T47D (cell line): ENCODE measurements at regions not wholly inside any gene's neighbourhood (a gene's known extent, or its start where the extent isn't known, plus 50 kb on each side); places are given as distances from the start of the nearest gene placed in this dataset.
"Not testable (repeated sequence)": the region's sequence is repeated elsewhere in the genome, so short reads cannot be mapped to it uniquely, and the experiment has no call there.

ENCODE experiments used
- DNase-seq, 2 experiments: peaks; one replicate each; pipeline versions ENCODE4 v3.0.0 to v3.0.0-alpha.2; 2011 to 2012; ENCODE audit warnings: low read depth in 1 of 2, low spot score in 1 of 2
- JUND ChIP-seq: IDR thresholded peaks from 2 replicates; pipeline ENCODE4 v1.6.1; 2012; ENCODE audit warnings: low read depth
- in situ Hi-C: cut with HindIII; loops from 2 replicates; pipeline ENCODE4 v1.10.0; 2016; ENCODE audit warnings: low sequenced_read_pairs, low pct_unique_long_range_greater_than_20kb

DNA sequence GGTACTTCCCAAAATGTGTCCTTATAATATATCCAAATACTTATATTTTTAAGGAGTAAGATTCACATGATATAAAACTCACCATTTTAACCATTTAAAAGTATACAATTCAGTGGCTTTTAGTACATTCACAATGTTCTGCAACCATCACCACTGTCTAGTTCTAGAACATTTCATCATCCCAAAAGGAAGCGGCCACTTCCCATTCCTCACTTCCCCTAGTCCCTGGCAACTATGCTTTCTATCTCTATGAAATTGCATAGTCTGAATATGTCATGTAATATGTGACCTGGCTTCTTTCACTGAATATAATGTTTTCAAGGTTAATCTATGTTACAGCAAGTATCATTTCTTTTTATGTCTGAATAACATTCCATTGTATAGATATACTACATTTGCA, 615.1 kb upstream of the SGCD start:
- DNase-seq = no peak
- in situ Hi-C loops = no loop called here
- TF ChIP-seq JUND = no peak

DNA sequence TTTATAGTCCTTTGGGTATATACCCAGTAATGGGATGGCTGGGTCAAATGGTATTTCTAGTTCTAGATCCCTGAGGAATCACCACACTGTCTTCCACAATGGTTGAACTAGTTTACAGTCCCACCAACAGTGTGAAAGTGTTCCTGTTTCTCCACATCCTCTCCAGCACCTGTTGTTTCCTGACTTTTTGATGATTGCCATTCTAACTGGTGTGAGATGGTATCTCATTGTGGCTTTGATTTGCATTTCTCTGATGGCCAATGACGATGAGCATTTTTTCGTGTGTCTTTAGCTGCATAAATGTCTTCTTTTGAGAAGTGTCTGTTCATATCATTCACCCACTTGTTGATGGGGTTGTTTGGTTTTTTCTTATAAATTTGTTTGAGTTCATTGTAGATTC, 612.5 kb upstream of the SGCD start:
- DNase-seq, in situ Hi-C loops: not testable (repeated sequence)

DNA sequence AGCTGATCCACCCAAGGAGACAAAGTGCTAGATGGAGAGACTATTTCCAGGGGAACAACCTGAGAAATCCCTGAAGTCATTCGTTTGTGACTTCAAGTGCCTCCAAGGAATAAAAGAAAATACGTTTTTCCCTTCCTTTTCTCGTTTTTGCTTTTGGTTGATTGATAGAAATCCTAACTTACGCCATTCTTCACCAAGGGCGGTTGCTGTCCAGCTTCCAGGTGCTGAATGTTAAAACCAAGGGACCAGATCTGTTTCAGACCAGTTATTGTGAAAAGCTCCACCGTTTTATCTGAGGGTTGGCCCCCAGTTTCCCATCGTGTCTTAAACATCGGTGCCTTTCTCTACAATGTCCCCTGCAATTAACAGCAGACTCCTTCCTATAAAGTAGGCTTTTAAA, 600.7 kb upstream of the SGCD start:
- in situ Hi-C loops = no loop called here
- peak; percentile 45 to 76 for DNase-seq
- TF ChIP-seq JUND = no peak

DNA sequence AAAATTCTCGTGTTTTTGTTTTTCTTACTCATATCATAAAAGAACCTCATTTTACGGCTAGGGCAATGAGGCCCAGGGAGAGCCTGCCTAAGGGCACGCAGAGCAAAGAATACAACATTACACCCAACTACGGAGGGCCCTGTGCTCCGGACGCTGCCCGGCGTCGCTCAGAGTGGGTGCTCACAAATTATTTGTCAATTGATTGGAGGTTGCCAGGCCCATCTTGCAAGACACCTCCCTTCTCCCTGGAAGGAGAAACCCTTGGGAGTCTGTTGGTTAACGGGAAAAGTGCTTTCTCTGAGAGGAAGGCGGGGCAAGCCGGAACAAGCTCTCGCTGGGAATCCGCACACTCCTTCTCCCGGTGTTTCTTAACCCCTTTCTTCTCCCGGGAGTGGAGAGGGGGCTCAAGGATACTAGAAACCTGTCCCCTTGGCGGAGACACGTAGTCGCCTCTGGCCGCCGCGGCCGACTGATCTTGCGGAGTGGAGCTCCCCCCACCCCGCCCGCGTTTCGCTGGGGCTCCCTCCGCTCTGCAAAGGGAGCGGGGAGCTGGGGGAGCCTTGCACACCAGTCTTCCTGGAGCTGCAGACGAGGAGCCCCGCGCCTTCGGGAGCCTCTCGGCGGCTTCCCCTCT, 599.3 kb upstream of the SGCD start:
- no peak for TF ChIP-seq JUND
- no peak for DNase-seq
- in situ Hi-C loops = no loop called here

DNA sequence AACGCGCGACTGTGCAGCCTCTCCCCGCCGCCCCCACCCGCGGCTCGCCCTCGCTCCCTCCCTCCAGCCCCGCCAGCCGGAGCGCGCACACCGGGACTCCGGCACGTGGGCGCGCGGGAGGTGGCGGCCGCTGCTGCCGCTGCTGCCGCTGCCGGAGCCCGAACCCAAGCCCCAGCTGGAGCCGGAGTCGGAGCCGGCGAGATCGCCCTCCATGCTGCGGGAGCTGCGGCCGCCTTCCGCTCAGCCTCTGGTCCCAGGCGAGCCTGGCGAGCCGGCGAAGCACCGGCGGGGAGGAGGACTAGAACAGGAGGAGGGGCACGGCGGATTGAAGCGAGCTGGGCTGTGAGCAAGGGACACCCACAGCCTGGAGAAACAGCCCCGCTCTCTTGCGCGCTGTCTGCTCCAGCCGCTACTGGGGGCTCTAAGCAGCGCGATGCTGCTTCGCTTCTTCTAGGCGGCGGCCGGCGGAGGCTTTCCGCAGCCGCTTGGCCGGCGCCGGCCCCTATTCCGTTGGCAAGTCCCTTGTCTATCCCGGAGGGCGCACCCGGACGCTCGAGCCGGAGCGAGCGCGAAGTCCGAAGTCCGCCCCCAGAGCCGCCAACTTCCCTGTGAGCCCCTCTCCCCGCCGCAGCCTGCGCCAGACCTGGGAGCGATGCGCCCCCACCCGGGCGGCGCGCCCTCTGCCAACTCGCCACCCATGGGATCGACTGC, 598.7 kb upstream of the SGCD start:
- peak; percentile 81 to 93 for DNase-seq
- in situ Hi-C loops = no loop called here

DNA sequence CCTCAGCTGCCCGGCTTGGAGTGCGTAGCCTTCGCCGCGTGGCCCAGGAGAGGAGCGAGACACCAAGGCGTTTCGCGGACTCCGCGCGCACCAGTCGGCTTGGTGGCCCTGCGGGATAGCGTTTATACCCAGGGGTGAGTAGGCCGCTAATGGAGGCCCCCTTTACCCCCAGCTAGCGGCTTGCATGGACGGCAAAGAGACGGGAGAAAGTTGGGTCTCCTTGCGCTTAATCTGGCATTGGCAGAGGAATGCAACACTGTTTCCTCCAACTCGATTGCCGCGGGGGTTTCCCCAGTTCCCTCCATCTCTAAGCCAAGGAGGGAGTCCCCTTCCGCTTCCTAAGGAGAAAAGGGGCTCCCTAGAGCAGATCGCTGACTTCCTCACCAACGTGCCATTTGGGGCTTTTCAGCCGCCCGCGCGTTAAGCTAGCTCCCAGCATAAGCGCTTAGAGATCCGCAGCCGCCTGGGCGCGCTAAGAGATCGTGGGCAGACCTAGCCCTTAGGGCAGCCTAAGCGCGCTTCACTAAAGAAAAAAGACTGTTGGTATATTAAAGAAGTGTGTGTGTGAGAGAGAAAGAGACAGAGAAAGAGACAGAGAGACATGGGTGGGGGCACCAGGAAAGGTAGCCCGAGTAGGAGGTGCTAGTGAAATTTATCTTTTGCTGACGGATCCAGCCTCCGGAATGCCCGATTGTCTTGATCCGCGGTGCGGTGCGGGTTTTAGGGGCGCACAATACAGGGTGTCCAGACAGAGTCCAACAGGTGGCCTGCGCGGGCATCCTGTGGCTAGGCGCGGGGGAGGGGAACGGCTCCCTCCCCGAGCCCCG, 597.9 kb upstream of the SGCD start:
- no peak for TF ChIP-seq JUND
- in situ Hi-C loops = no loop called here
- no peak for DNase-seq

More for the DNA sequence above, 598.7 kb upstream of the SGCD start:
- no peak for TF ChIP-seq JUND

DNA sequence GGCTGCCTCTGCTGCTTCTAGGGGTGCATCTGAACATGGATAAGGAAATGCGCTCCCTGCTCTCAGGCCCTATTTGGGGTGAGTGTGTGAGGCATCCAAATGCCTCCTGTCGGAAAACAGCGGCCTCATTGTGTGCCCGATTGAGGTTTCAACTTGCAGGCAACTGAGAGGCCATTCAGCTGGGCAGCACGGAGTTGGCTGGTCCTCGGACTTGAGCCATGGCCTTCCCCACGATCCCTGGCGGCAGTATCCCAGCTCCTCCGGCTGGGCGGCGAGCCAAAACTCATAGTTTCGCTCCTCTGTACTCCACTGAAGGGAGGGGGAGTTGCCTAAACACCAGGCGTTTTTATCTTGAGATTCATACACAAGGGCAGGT, 597.3 kb upstream of the SGCD start:
- peak in 1 of 2 experiments; percentile 28 for DNase-seq
- TF ChIP-seq JUND = no peak
- in situ Hi-C loops = no loop called here

DNA sequence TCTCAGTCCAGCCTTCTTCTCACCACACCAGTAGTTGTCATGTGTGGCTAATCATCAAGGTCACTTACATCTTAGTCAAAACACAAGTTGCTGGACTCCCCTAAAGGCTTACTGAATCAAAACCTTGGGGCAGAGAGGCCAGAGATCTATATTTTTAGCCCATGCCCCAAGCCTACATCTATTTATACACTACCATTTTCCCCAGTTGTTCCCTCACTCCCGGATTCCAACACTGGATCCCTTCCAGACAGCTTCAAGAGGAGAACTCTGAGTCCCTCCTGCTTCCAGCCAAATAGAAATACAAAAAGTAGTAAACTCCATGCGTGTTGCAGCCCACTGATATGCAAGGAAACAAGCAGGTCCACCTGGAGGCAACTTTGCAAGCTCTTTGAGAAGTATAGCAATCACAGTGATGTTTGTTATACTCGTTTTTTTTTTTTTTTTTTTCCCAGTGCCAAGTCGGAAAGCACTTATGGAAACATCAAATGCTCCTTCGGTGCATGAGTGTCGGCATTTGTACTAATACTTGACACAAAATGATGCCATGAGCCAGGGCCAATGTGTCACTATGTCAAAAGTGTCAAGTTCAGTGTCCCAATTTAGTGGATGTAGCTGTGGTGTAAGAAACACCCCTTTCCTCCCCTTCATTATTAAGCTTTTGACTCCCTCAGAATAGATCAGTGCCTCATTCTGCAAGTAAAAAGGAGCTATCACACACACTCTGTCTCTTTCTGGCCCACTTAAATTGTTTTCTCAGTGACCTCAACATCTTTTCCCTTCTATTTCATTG, 594.2 kb upstream of the SGCD start:
- no peak for TF ChIP-seq JUND
- in situ Hi-C loops = no loop called here

DNA sequence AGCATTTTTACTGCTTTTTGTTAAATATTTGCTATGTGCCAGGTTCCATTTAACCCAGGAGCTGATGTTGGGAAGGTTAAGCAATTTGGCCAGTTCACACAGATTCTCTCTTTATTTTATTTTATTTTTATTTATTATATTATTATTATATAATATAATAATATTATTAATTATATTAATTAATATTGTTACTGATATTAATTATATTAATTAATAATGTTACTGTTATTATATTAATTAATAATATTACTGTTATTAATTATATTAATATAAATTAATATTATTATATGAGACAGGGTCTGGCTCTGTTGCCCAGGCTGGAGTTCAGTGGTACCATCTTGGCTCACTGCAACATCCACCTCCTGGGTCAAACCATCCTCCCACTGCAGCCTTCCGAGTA, 593.0 kb upstream of the SGCD start:
- DNase-seq = no peak
- in situ Hi-C loops = no loop called here
- TF ChIP-seq JUND = no peak

More for the DNA sequence above, 594.2 kb upstream of the SGCD start:
- no peak for DNase-seq

DNA sequence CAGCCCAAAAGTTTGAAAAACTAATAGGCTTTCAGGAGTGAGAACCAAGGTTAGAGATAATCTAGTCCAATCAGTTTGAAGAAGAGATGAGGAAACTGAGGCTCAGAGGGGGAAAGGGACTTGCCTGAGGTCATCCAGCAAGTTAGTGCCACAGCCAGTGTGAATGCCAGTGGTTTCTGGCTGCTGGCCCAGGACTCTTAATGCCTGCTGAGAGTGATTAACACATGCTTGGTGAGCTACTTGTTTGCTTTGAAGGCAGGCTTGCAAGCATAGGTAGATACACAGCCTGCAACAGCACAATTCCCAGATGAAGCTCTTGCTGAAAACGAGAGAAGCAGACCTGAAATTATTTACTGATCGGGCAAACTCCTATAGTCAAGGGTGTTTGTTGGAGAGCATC, 591.6 kb upstream of the SGCD start:
- DNase-seq = no peak
- in situ Hi-C loops = no loop called here
- TF ChIP-seq JUND = no peak

DNA sequence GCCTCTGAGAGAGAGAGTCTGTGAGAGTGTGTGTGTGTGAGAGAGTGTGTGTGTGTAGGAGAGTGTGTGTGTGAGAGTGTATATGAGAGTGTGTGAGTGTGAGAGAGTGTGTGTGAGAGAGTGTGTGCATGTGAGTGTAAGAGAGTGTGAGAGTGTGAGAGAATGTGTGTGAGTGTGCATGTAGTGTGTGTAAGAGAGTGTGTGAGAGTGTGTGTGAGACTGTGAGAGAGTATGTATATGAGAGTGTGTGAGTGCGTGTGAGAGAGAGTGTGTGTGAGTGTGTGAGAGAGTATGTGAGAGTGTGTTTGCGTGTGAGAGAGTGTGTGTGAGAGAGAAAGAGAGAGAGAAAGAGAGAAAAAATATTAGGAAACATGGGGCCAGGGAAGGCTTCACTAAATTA, 588.3 kb upstream of the SGCD start:
- no peak for TF ChIP-seq JUND
- in situ Hi-C loops = no loop called here
- no peak for DNase-seq

DNA sequence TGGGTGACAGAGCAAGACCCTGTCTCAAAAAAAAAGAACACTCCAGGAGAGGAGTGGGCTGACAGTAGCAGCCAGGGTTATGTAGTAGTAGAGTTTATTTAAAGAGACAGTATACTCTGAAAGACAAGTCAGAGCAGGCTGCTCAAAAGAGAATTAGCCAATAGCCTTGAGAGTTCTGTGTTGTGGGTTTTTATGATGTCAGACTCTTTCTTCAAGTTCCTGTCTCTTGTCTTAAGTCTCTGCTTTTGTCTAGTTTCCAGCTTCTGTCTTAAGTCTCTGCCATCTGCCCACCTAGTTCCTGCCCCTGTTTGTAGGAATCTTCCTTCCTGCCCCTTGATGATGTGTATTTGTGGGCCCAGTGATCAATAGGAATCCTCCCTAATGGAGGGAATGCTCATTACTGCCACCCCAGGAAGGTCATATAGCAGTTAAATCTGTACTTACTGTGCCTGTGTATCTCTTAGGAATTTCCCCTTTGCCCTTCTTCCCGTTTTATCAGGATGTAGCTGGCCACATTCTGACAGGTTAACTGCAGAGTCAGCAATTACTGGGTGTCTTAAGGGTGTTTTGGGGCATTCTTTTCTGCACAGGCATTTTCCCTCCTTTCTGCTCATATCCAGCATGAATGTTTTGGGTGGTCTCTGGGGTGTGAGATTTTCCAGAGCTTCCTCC, 580.5 kb upstream of the SGCD start:
- DNase-seq = no peak
- TF ChIP-seq JUND = no peak
- in situ Hi-C loops = no loop called here
